Heart left ventricle (tissue), 16 donors: ENCODE measurements at regions not wholly inside any gene's neighbourhood (a gene's known extent, or its start where the extent isn't known, plus 50 kb on each side); places are given as distances from the start of the nearest gene placed in this dataset.

Source experiments
- ATAC-seq, 4 donors: fragments of 200-7000 bp; cut with Tn5 transposase; one replicate each; pipeline ENCODE4 v1.9.1; 2020 to 2022; ENCODE audit warnings: moderate library complexity in 4 of 4, mild to moderate bottlenecking in 3 of 4, moderate number of reproducible peaks in 1 of 4
- DNase-seq, 5 donors: peaks; one replicate each; pipeline ENCODE4 v3.0.0-alpha.2; 2020
- H3K27ac ChIP-seq, 12 donors: fragments of 200-600 bp; sonication (generic) in 4 of 12; one replicate each; pipeline versions ENCODE4 v1.5.0 to v1.8.0; 2016 to 2022; ENCODE audit warnings: mild to moderate bottlenecking in 2 of 12
- H3K27me3 ChIP-seq, 9 donors: fragments of 200-600 bp; sonication (generic) in 2 of 9; one replicate each; pipeline versions ENCODE4 v1.5.1 to v1.8.0; 2016 to 2022; ENCODE audit warnings: mild to moderate bottlenecking in 3 of 9
- H3K36me3 ChIP-seq, 9 donors: fragments of 200-600 bp; sonication (generic) in 2 of 9; one replicate each; pipeline versions ENCODE4 v1.5.0 to v1.8.0; 2018 to 2022; ENCODE audit warnings: mild to moderate bottlenecking in 2 of 9
- H3K4me1 ChIP-seq, 12 donors: fragments of 200-600 bp; sonication (generic) in 4 of 12; one replicate each; pipeline versions ENCODE4 v1.5.0 to v1.8.0; 2016 to 2022; ENCODE audit warnings: mild to moderate bottlenecking in 3 of 12
- H3K4me3 ChIP-seq, 12 donors: fragments of 200-600 bp; sonication (generic) in 4 of 12; one replicate each; pipeline versions ENCODE4 v1.5.0 to v1.8.0; 2017 to 2022; ENCODE audit warnings: mild to moderate bottlenecking in 9 of 12, moderate library complexity in 4 of 12
- H3K9me3 ChIP-seq, 12 donors: fragments of 200-600 bp; sonication (generic) in 4 of 12; one replicate each; pipeline versions ENCODE4 v1.5.0 to v1.8.0; 2016 to 2022; ENCODE audit warnings: mild to moderate bottlenecking in 1 of 12
- POLR2A ChIP-seq, 2 donors: fragments of 450-650 bp; IDR thresholded peaks; one replicate each; pipeline ENCODE4 v1.6.1; 2017; ENCODE audit warnings: antibody characterized with exemption in 2 of 2, mild to moderate bottlenecking in 2 of 2, moderate library complexity in 2 of 2
- WGBS, 4 donors: extraction: QIAGEN DNeasy Blood & Tissue Kit in 2 of 4; methylation state at CpG; one replicate each; pipeline versions ENCODE4 v1.1.5 to v1.1.7; 2013 to 2018; 5-methylcytosine and 5-hydroxymethylcytosine counted together
- intact Hi-C, 10 donors: fragments of 100-400 bp; cut with DNase I; formaldehyde crosslinking; loops; one replicate each; pipeline versions ENCODE4 v1.11.1 to v1.14.2; 2022
- TF ChIP-seq, protein P1 (sequence below), 12 donors: fragments of 200-600 bp; sonication (generic) in 4 of 12; IDR thresholded peaks; one replicate each; pipeline versions ENCODE4 v1.5.0 to v1.8.0; 2018 to 2022; ENCODE audit warnings: antibody characterized with exemption in 12 of 12, mild to moderate bottlenecking in 5 of 12
- donor health status: ischemic (EF 13 %, LVEDD 7.1; RV severe dilation, severe dysfunction).
- donor health status: healthy with polysubstance abuse.
- donor health status: DM: no; HTN: yes; CAD: no.
- donor health status: DM: no; HTN: no; CAD: no.
- donor health status: ischemic (EF 25% LVEDD 6.9; RV normal size, moderate dysfunction).
- donor health status: ischemic (EF 25% LVEDD 5.7; RV mildly dilated, moderate dysfunction).
- donor health status: healthy.
- donor health status: DM: yes; HTN: yes; CAD: no.
- donor health status: ischemic (EF 35%, LVEDD 5.7; RV mildly dilated, moderate dysfunction).
- donor health status: nonischemic (EF 11% LVEDD 7.7; RV severe dilation, severe dysfunction).
- donor health status: DM: yes; HTN: yes; CAD: no.
- donor health status: PGD.
- donor health status: ischemic (EF 29% LVEDD 5.4; RV normal size, mild dysfunction).
- donor health status: nonischemic (EF 23%, LVEDD 6.1; RV moderate dilation, normal function).

GRCh38 chr12:73159954-73160353 lies 887.8 kb downstream of the TRHDE start:
- no peak overlapping the region for H3K4me3 ChIP-seq
- intact Hi-C loops = no loop called here
- no peak for DNase-seq
- peaks cover 0 to 3% (median 0%) of the 10 kb centered on the region in 12 donors for H3K9me3 ChIP-seq
- no peaks in the 10 kb centered on the region for H3K36me3 ChIP-seq
- H3K4me1 ChIP-seq = no peaks in the 10 kb centered on the region
- no peaks in the 10 kb centered on the region for H3K27me3 ChIP-seq
- no peak overlapping the region for H3K27ac ChIP-seq
- ATAC-seq = no peak
- TF ChIP-seq, protein P1, sequence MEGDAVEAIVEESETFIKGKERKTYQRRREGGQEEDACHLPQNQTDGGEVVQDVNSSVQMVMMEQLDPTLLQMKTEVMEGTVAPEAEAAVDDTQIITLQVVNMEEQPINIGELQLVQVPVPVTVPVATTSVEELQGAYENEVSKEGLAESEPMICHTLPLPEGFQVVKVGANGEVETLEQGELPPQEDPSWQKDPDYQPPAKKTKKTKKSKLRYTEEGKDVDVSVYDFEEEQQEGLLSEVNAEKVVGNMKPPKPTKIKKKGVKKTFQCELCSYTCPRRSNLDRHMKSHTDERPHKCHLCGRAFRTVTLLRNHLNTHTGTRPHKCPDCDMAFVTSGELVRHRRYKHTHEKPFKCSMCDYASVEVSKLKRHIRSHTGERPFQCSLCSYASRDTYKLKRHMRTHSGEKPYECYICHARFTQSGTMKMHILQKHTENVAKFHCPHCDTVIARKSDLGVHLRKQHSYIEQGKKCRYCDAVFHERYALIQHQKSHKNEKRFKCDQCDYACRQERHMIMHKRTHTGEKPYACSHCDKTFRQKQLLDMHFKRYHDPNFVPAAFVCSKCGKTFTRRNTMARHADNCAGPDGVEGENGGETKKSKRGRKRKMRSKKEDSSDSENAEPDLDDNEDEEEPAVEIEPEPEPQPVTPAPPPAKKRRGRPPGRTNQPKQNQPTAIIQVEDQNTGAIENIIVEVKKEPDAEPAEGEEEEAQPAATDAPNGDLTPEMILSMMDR (IDR thresholded peaks at IDR 0.05) = no peak
- TF ChIP-seq POLR2A (IDR thresholded peaks at IDR 0.05) = no peak

DNA sequence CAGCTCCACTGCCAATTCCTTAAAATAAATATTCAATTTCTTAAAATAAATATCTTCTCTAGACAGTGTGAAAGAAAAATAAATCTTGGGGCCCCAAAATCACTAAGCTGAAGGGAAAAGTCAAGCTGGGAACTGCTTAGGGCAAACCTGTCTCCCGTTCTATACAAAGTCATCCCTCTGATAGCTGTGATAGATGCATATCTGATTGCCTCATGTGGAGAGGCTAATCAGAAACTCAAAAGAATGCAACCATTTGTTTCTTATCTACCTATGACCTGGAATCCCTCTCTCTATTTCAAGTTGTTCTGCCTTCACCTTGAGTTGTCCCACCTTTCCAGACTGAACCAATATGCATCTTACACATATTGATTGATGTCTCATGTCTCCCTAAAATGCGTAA lies 889.8 kb downstream of the TRHDE start:
- Histone ChIP-seq H3K4me3 (no peak overlapping the region), H3K27me3 (no peaks in the 10 kb centered on the region), H3K9me3 (peaks cover 0 to 3% (median 0%) of the 10 kb centered on the region in 12 donors), H3K4me1 (no peaks in the 10 kb centered on the region), H3K36me3 (no peaks in the 10 kb centered on the region), H3K27ac (no peak overlapping the region)
- intact Hi-C loops = no loop called here
- DNase-seq (no peak), ATAC-seq (no peak)
- TF ChIP-seq POLR2A (IDR thresholded peaks at IDR 0.05) = no peak
- TF ChIP-seq, protein P1 (IDR thresholded peaks at IDR 0.05) = no peak
- 62 to 71% (median 68%) methylated on average over 2 of the region's 2 CpGs for WGBS, 4 donors

- intact Hi-C loops = no loop called here
- TF ChIP-seq, protein P1 (IDR thresholded peaks at IDR 0.05) = no peak
- TF ChIP-seq POLR2A (IDR thresholded peaks at IDR 0.05) = no peak
- Histone ChIP-seq H3K4me3 (no peak overlapping the region), H3K27ac (no peak overlapping the region), H3K27me3 (no peaks in the 10 kb centered on the region), H3K4me1 (no peaks in the 10 kb centered on the region), H3K9me3 (peaks cover 0 to 32% (median 16%) of the 10 kb centered on the region in 12 donors), H3K36me3 (no peaks in the 10 kb centered on the region)
- no peak for ATAC-seq
- WGBS, 4 donors = 49 to 53% (median 50%) methylated on average over 3 of the region's 3 CpGs
- DNase-seq = no peak
Measured at GRCh38 chr12:73180734-73181133, 908.6 kb downstream of the TRHDE start.

DNA sequence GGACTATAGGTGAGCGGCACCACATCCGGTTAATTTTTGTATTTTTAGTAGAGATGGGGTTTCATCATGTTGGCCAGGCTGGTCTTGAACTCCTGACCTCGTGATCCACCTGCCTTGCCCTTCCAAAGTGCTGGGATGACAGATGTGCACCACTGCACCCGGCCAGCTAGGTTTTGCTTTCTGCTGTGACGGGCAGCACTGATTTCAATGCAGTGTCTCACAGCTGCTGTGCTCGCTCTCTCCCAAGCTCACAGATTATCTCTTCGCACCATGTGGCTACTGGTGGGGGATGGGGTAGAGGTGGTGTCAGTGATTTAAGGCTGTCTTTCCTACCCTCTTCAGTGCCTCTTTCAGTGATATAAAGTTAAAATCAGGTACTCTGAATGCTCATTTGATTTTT lies 909.1 kb downstream of the TRHDE start:
- H3K27ac ChIP-seq = no peak overlapping the region
- ATAC-seq (no peak), DNase-seq (no peak)
- no peaks in the 10 kb centered on the region for H3K27me3 ChIP-seq
- intact Hi-C loops = no loop called here
- H3K4me1 ChIP-seq = no peaks in the 10 kb centered on the region
- TF ChIP-seq, protein P1 (IDR thresholded peaks at IDR 0.05) = no peak
- TF ChIP-seq POLR2A (IDR thresholded peaks at IDR 0.05) = no peak
- H3K9me3 ChIP-seq = peaks cover 0 to 33% (median 18%) of the 10 kb centered on the region in 12 donors
- no peaks in the 10 kb centered on the region for H3K36me3 ChIP-seq
- 43 to 65% (median 46%) methylated on average over 7 of the region's 7 CpGs for WGBS, 4 donors
- H3K4me3 ChIP-seq = no peak overlapping the region
